GM12874 (cell line): ENCODE measurements at regions not wholly inside any gene's neighbourhood (a gene's known extent, or its start where the extent isn't known, plus 50 kb on each side); places are given as distances from the start of the nearest gene placed in this dataset.

Experiments
- TF ChIP-seq, protein P1 (sequence below): IDR thresholded peaks from 2 replicates; pipeline ENCODE4 v1.5.1; 2011; ENCODE audit warnings: low read depth, mild to moderate bottlenecking, control low read depth, low read length, moderate library complexity; ENCODE audit not compliant: insufficient read depth

- TF ChIP-seq, protein P1, sequence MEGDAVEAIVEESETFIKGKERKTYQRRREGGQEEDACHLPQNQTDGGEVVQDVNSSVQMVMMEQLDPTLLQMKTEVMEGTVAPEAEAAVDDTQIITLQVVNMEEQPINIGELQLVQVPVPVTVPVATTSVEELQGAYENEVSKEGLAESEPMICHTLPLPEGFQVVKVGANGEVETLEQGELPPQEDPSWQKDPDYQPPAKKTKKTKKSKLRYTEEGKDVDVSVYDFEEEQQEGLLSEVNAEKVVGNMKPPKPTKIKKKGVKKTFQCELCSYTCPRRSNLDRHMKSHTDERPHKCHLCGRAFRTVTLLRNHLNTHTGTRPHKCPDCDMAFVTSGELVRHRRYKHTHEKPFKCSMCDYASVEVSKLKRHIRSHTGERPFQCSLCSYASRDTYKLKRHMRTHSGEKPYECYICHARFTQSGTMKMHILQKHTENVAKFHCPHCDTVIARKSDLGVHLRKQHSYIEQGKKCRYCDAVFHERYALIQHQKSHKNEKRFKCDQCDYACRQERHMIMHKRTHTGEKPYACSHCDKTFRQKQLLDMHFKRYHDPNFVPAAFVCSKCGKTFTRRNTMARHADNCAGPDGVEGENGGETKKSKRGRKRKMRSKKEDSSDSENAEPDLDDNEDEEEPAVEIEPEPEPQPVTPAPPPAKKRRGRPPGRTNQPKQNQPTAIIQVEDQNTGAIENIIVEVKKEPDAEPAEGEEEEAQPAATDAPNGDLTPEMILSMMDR: no peak
Measured at GRCh38 chr18:27428120-27428519, 243.0 kb upstream of the CHST9 start.

DNA sequence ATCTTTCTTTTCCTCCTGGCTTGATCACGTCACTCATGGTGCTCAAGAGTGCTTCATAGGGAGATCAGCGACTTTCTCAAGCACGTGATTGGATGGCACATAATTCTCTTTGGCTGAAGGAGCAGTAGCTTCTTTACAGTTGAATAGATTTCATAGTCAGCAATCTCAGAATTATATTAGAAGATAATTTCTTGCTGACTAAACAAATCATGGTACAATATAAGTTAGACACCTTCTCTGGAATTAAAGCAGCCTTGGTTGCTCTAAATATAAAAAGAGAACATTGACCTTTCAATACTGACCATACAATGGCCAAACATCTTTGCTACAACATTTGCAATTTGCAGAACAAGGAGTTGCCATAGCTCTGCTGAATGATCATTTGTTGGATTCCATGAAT lies 238.5 kb upstream of the CHST9 start:
- TF ChIP-seq, protein P1: no peak

DNA sequence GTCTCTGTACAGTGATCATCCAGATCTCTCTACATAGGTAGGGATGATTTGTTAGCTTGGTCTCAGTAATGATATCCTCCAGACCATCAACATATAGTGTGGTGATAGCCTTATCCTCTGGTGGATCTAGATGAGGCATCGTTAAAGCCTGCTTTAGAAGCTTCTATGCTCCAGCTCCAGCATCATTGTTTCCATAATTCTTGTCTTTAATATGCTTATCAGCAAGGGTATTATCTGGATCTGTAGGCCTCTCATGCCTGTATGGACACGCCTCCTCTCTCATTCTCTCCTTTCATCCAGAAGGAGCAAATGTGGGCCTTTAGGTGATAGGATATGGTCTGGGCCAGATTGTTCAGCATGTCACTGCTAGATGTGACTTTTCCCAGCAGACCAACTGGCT lies 234.5 kb upstream of the CHST9 start:
- TF ChIP-seq, protein P1: no peak

DNA sequence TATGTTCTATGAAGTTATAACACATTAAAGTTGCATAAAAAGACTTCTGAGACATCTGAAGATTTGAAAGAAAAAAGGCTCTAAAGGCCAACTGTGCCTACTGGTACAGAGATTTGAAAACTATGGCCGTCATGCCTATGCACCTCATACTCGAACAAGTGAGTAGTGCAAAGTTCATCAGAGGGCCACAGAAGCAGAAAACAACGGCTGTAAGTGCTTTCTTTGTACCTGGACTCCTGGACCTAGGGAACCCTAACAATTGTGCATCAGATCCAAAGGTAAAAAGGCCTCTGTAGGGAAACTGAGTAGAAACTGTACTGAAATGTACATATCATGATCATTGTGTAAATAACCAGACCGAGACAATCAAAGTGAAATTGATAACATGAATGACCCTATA lies 230.4 kb upstream of the CHST9 start:
- TF ChIP-seq, protein P1: no peak

DNA sequence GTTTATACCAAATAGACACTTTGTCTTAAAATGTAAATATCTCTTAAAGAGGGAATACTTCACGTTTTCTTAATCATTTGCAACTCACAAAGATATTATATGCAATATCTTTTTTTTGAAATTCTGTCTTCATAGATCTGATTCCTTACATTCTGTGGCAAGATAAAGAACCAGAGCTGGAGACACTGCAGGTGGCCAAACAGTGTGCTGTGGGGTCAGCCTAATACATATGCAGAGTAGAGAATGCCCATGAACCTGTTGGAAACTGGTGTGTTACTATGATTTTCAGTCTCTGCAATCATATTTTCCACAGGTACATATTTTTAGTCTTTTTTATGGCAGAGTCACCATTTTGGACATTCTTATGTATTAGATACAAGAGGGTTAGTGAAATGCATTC lies 229.6 kb upstream of the CHST9 start:
- TF ChIP-seq, protein P1: no peak

GRCh38 chr18:27413495-27414401 lies 228.6 kb upstream of the CHST9 start:
- TF ChIP-seq, protein P1: no peak

DNA sequence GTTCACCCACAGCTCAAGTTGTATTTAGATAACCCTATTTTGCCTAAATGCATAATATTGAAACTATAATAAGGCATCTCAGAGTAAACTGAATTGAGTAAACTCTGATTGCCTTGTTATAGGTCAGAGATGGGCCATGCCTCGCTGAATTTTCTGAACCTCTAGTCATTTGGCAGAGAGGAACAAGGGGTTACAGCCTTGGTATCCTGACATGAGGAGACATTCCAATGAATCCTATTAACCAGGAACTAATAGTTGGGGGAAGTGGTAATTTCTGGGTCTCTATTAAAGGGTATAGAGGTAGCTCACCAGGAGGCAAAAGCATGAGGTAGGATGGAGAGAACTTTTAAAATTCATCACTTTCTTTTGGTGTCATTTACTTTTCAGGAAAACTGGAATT lies 227.4 kb upstream of the CHST9 start:
- TF ChIP-seq, protein P1: no peak
